GM12872 (cell line): ENCODE measurements at regions not wholly inside any gene's neighbourhood (a gene's known extent, or its start where the extent isn't known, plus 50 kb on each side); places are given as distances from the start of the nearest gene placed in this dataset.

Experiments used
- TF ChIP-seq, protein P1 (sequence below): IDR thresholded peaks from 3 replicates; pipeline ENCODE4 v1.5.1; 2011; ENCODE audit warnings: low read depth, mild to moderate bottlenecking, low read length, moderate library complexity; ENCODE audit not compliant: insufficient read depth

DNA sequence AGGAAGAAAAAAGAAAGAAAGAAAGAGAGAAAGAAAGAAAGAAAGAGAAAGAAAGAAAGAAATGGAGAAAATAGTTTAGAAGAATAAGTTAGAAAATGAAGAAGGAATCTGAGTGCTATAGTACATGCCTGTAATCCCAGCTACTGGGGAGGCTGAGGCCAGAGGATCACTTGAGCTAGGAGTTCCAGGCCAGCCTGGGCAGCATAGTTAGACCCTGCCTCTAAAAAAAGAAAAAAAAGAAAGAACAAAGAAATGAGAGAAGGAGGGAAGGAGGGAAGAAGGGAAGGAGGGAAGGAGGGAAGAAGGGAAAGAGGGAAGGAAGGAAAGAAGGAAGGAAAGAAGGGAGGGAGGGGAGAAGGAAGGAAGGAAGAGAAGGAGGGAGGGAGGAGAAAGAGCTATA, 1339.8 kb downstream of the OLFM4 start:
- TF ChIP-seq, protein P1, sequence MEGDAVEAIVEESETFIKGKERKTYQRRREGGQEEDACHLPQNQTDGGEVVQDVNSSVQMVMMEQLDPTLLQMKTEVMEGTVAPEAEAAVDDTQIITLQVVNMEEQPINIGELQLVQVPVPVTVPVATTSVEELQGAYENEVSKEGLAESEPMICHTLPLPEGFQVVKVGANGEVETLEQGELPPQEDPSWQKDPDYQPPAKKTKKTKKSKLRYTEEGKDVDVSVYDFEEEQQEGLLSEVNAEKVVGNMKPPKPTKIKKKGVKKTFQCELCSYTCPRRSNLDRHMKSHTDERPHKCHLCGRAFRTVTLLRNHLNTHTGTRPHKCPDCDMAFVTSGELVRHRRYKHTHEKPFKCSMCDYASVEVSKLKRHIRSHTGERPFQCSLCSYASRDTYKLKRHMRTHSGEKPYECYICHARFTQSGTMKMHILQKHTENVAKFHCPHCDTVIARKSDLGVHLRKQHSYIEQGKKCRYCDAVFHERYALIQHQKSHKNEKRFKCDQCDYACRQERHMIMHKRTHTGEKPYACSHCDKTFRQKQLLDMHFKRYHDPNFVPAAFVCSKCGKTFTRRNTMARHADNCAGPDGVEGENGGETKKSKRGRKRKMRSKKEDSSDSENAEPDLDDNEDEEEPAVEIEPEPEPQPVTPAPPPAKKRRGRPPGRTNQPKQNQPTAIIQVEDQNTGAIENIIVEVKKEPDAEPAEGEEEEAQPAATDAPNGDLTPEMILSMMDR, result no peak

DNA sequence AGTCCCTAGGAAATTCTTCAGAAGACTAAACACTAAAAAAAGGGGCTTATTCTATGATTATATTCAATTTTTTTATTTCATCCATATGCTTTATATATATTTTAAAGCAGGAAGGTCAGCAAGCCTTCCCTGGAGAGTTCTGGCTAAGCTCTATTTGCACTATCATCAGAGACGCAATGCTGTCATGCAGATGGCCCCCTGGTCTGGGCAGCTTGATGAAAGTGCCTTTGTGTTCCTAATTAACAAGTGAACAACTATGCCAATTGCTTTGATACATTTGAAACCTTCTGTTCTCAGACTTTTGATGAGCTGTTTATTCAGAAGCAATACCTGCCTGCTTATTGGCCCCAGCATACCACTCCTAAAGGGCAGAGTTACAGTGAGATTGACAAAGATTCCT, 1344.6 kb downstream of the OLFM4 start:
- TF ChIP-seq, protein P1, result no peak

DNA sequence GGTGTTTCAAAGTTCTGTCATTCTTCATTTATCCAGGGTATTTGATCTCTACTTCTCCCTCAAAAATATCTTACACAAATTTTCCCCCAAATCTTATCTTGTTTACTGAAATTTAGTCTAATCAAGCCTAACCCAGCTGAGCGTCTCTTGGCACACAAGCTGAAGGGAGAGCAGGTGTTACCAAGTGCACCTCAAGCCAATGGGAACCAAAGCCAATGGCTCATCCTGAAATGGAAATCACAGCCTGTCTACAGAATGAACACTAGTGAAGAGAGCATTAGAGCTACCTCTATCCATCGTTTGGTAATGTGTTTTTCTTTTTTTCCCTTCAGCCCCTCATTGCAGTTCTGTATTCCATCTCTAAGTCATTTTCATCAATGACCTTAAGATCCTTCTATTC, 1350.8 kb downstream of the OLFM4 start:
- TF ChIP-seq, protein P1, result no peak

DNA sequence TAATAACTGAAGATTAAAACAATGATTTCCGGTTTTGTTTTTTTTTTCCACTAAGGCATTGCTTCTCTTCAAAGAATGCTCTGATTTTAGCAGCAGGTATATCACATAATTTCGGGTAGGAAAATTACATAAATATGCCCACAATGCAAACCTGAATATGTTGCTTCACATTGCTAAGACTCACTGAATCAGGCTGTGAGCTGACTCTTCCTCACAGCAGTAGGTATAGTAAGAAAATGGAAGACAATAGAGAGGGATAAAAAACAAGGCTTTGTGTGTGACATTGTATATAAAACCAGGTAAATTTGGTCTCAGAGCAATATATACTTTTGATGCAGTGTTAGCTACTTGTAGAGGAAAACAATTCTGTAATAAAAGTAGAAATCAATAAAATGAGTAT, 1355.0 kb downstream of the OLFM4 start:
- TF ChIP-seq, protein P1, result no peak

DNA sequence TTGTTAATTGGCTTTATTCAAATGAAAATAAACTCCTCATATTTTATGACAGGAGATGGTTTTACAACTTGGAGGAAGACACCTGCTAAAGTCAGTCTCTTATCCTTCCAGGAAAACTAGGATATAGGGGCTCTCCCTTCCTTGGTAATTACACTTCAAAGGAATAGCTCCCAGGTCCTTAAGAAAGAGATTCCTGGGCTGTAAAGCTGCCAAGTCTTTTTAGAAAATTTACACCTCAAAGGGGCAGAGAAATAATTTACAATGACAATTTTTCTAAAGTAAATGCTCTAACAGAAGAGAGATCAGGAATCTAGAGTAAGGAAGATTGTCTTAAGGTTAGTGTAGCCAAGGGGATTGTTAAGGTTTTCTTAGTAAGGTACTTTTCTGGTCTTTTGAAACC, 1359.0 kb downstream of the OLFM4 start:
- TF ChIP-seq, protein P1, result no peak

DNA sequence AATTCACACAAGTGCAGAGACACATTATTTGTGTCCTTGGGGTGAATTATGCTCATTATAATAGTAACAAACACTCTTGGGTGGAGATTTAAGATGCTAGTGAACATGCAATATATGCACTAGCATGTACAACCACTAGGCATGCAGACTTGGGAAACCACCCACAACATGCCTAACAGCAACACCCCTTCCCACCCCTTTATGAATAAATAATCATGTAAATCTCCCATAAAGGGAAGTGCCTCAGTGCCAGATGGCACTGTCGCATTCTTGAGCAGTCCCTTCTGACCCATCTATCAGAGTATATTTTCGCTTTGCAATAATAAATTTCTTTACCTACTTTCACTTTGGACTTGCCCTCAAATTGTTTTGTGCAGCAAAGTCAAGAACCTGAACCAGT, 1362.2 kb downstream of the OLFM4 start:
- TF ChIP-seq, protein P1, result no peak

DNA sequence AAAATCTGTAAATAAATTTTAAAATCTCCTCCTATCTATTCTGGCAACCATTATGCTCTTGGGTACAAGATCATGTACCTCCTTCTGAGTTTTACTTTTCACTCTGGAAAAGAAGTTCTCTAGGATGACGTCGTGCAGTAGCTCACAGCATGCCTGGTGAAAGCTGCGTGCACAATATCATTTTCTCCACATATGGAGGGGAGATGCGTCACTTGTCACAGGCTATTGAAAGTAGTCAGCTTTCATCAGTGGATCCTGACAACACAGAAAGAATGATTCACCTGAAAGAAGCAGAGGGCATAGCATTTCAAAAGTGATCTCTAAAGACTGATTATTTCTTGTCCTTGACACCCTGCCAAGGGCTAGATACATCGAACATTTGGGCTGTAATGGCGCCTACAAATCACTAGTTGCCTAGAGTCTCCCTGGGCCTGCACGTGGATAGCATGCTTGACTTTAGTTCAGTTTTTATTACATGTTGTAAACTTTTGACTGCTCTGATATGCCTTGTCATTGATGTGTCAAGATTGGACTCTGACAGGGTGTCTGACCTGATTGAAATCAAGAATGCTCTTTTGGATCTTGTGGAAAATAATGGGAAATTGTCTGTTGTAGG, 1365.6 kb downstream of the OLFM4 start:
- TF ChIP-seq, protein P1, result no peak
